HepG2 (cell line): ENCODE measurements at regions not wholly inside any gene's neighbourhood (a gene's known extent, or its start where the extent isn't known, plus 50 kb on each side); places are given as distances from the start of the nearest gene placed in this dataset.

Source experiments
- EZH2 ChIP-seq: conservative IDR thresholded peaks from 2 replicates; pipeline ENCODE4 v1.6.1; 2012; ENCODE audit warnings: mild to moderate bottlenecking, low read depth, low read length, moderate library complexity
- MXI1 ChIP-seq: IDR thresholded peaks from 3 replicates; pipeline ENCODE4 v1.6.1; 2012; ENCODE audit warnings: low read depth, low read length, inconsistent platforms, borderline replicate concordance
- NR2C2 ChIP-seq: sonication (generic); formaldehyde crosslinking; IDR thresholded peaks from 2 replicates; pipeline ENCODE4 v1.4.0; 2020; ENCODE audit warnings: missing genetic modification reagents, mild to moderate bottlenecking, moderate library complexity, borderline replicate concordance
- RXRA ChIP-seq: sonication (generic); formaldehyde crosslinking; IDR thresholded peaks from 2 replicates; pipeline ENCODE4 v1.5.1; 2020; ENCODE audit warnings: missing genetic modification reagents
- SMC3 ChIP-seq: IDR thresholded peaks from 2 replicates; pipeline ENCODE4 v1.6.1; 2011; ENCODE audit warnings: low read length, improper control_type of control experiment
- TFAP4 ChIP-seq: sonication (generic); IDR thresholded peaks from 2 replicates; pipeline ENCODE4 v1.6.1; 2016; ENCODE audit warnings: low read depth, borderline replicate concordance
- ZBTB21 ChIP-seq: sonication (generic); formaldehyde crosslinking; IDR thresholded peaks from 2 replicates; pipeline ENCODE4 v1.4.0; 2020; ENCODE audit warnings: missing genetic modification reagents
- TF ChIP-seq, protein P1 (sequence below): sonication (generic); formaldehyde crosslinking; IDR thresholded peaks from 2 replicates; pipeline ENCODE4 v1.4.0; 2020; ENCODE audit warnings: missing genetic modification reagents

- no peak for TF ChIP-seq RXRA (CRISPR knock-in tag)
- no peak for TF ChIP-seq EZH2
- TF ChIP-seq, protein P1, sequence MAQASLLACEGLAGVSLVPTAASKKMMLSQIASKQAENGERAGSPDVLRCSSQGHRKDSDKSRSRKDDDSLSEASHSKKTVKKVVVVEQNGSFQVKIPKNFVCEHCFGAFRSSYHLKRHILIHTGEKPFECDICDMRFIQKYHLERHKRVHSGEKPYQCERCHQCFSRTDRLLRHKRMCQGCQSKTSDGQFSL (CRISPR knock-in tag): no peak
- TF ChIP-seq TFAP4: no peak
- TF ChIP-seq SMC3: no peak
- TF ChIP-seq MXI1: no peak
- TF ChIP-seq NR2C2 (CRISPR knock-in tag): no peak
- no peak for TF ChIP-seq ZBTB21 (CRISPR knock-in tag)
These were observed 62.0 kb upstream of the PRR5 start for GRCh38 chr22:44639891-44640617.
